ENCODE measurements at regions not wholly inside any gene's neighbourhood (a gene's known extent, or its start where the extent isn't known, plus 50 kb on each side); places are given as distances from the start of the nearest gene placed in this dataset.

GRCh38 chr17:36687736-36688135 is 86.4 kb downstream of the MRM1 start:
- TF ChIP-seq, protein P1, sequence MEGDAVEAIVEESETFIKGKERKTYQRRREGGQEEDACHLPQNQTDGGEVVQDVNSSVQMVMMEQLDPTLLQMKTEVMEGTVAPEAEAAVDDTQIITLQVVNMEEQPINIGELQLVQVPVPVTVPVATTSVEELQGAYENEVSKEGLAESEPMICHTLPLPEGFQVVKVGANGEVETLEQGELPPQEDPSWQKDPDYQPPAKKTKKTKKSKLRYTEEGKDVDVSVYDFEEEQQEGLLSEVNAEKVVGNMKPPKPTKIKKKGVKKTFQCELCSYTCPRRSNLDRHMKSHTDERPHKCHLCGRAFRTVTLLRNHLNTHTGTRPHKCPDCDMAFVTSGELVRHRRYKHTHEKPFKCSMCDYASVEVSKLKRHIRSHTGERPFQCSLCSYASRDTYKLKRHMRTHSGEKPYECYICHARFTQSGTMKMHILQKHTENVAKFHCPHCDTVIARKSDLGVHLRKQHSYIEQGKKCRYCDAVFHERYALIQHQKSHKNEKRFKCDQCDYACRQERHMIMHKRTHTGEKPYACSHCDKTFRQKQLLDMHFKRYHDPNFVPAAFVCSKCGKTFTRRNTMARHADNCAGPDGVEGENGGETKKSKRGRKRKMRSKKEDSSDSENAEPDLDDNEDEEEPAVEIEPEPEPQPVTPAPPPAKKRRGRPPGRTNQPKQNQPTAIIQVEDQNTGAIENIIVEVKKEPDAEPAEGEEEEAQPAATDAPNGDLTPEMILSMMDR (IDR thresholded peaks at IDR 0.05), result no peak
- TF ChIP-seq POLR2A (IDR thresholded peaks at IDR 0.05), result no peak

Measured in adrenal gland (tissue), 5 donors.